Left lung (tissue), 4 donors: ENCODE measurements at regions not wholly inside any gene's neighbourhood (a gene's known extent, or its start where the extent isn't known, plus 50 kb on each side); places are given as distances from the start of the nearest gene placed in this dataset.

Experiments
- ATAC-seq: fragments of 200-7000 bp; cut with Tn5 transposase; one replicate; pipeline ENCODE4 v1.9.1; 2020; ENCODE audit warnings: moderate library complexity
- DNase-seq, 4 donors: peaks; one replicate each; pipeline ENCODE4 v3.0.0-alpha.2; 2013 to 2020
- H3K27ac ChIP-seq, 2 donors: fragments of 200-600 bp; sonication (generic) in 1 of 2; one replicate each; pipeline versions ENCODE4 v1.5.0 to v1.8.0; 2020 to 2021
- H3K27me3 ChIP-seq, 2 donors: fragments of 200-600 bp; sonication (generic) in 1 of 2; one replicate each; pipeline versions ENCODE4 v1.5.0 to v1.8.0; 2020 to 2021
- H3K36me3 ChIP-seq, 2 donors: fragments of 200-600 bp; sonication (generic) in 1 of 2; one replicate each; pipeline versions ENCODE4 v1.5.0 to v1.8.0; 2020 to 2021
- H3K4me1 ChIP-seq, 2 donors: fragments of 200-600 bp; one replicate each; pipeline ENCODE4 v1.8.0; 2021
- H3K4me3 ChIP-seq, 2 donors: fragments of 200-600 bp; sonication (generic) in 1 of 2; one replicate each; pipeline versions ENCODE4 v1.5.0 to v1.8.0; 2020 to 2021; ENCODE audit warnings: mild to moderate bottlenecking in 1 of 2
- H3K9me3 ChIP-seq, 2 donors: fragments of 200-600 bp; sonication (generic) in 1 of 2; one replicate each; pipeline versions ENCODE4 v1.5.0 to v1.8.0; 2020 to 2021
- intact Hi-C, 2 donors: fragments of 100-400 bp; cut with DNase I; formaldehyde crosslinking; loops; one replicate each; pipeline versions ENCODE4 v1.11.2 to v1.14.2; 2022
- TF ChIP-seq, protein P1 (sequence below), 2 donors: fragments of 200-600 bp; sonication (generic) in 1 of 2; IDR thresholded peaks; one replicate each; pipeline versions ENCODE4 v1.5.0 to v1.8.0; 2021; ENCODE audit warnings: antibody characterized with exemption in 2 of 2
- donor health status: DM: no; HTN: yes; CAD: no.
- donor health status: DM: no; HTN: no; CAD: no.

DNA sequence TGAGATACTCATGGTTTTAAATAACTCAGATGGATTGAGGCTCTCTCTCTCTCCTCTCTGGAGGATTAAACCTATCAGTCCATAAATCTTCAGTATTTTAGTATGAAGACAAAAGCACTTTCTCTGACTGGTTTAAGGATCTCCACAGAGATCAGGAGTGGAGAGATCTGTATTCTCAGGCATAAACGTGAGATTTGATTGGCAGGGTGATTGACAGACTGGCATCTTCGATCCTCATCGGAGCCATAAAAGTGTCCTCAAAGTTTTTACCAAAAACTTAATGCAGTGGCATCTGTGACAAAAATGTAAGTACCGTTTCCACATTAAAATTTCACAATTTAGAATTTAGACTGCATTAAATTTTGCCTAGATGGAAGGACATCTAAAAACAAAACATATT, 870.1 kb downstream of the KCNJ2 start:
- DNase-seq (no peak), ATAC-seq (no peak)
- TF ChIP-seq, protein P1, sequence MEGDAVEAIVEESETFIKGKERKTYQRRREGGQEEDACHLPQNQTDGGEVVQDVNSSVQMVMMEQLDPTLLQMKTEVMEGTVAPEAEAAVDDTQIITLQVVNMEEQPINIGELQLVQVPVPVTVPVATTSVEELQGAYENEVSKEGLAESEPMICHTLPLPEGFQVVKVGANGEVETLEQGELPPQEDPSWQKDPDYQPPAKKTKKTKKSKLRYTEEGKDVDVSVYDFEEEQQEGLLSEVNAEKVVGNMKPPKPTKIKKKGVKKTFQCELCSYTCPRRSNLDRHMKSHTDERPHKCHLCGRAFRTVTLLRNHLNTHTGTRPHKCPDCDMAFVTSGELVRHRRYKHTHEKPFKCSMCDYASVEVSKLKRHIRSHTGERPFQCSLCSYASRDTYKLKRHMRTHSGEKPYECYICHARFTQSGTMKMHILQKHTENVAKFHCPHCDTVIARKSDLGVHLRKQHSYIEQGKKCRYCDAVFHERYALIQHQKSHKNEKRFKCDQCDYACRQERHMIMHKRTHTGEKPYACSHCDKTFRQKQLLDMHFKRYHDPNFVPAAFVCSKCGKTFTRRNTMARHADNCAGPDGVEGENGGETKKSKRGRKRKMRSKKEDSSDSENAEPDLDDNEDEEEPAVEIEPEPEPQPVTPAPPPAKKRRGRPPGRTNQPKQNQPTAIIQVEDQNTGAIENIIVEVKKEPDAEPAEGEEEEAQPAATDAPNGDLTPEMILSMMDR (IDR thresholded peaks at IDR 0.05) = no peak
- intact Hi-C loops = no loop called here
- Histone ChIP-seq H3K9me3 (no peaks in the 10 kb centered on the region), H3K4me1 (no peaks in the 10 kb centered on the region), H3K36me3 (no peaks in the 10 kb centered on the region), H3K27me3 (no peaks in the 10 kb centered on the region), H3K27ac (no peak overlapping the region), H3K4me3 (no peak overlapping the region)

- TF ChIP-seq, protein P1 (IDR thresholded peaks at IDR 0.05) = no peak
- no peak for ATAC-seq
Measured at GRCh38 chr17:71052971-71053370, 883.6 kb downstream of the KCNJ2 start.

DNA sequence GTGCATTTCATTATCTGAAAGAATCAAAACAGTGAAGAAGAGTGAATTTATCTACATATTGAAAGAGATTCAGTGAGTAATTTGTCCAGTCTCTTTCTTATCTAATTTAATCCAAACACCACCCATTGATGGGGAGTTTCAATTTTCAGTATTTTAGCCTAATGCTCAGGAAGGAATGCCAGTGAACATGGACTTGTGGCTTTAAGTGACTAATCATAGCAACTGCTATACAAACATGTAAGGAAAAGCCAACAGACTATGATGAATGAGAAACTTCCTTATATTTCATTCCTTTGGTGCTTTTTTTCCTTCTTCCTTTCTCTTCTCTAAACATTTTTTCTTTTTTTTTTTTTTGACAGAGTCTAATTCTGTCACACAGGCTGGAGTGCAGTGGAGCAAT, 885.8 kb downstream of the KCNJ2 start:
- TF ChIP-seq, protein P1 (IDR thresholded peaks at IDR 0.05) = no peak
- no peak for DNase-seq
- no peak for ATAC-seq
- Histone ChIP-seq H3K4me3 (no peak overlapping the region), H3K9me3 (peaks cover 0 to 9% of the 10 kb centered on the region in 2 donors), H3K27me3 (no peaks in the 10 kb centered on the region), H3K4me1 (no peaks in the 10 kb centered on the region), H3K27ac (no peak overlapping the region), H3K36me3 (no peaks in the 10 kb centered on the region)
- intact Hi-C loops = no loop called here

More at GRCh38 chr17:71052971-71053370, 883.6 kb downstream of the KCNJ2 start:
- Histone ChIP-seq H3K27ac (no peak overlapping the region), H3K4me3 (no peak overlapping the region), H3K27me3 (no peaks in the 10 kb centered on the region), H3K36me3 (no peaks in the 10 kb centered on the region), H3K9me3 (peaks cover 0 to 7% of the 10 kb centered on the region in 2 donors), H3K4me1 (no peaks in the 10 kb centered on the region)
- intact Hi-C loops = no loop called here
- no peak for DNase-seq

DNA sequence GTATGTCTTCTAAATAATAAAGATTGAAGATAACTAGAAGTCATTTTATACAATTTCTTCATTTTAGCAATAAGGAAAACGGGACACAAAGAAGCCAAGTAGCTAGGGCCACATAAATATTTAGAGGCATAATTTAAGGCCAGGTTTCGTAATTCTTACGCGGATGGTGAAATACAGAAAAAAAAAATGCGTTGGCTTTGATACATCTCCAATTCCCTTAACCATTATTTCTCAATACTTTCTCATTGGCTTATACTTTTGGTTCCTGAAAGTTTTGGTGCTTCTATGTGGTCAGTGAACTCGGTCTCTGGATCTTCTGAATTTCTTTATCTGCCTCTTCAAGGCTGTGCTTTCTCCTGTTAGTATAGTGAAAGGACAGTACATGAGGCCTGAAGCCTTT, 888.1 kb downstream of the KCNJ2 start:
- Histone ChIP-seq H3K36me3 (no peaks in the 10 kb centered on the region), H3K9me3 (peaks cover 0 to 15% of the 10 kb centered on the region in 2 donors), H3K27ac (no peak overlapping the region), H3K27me3 (no peaks in the 10 kb centered on the region), H3K4me3 (no peak overlapping the region), H3K4me1 (no peaks in the 10 kb centered on the region)
- DNase-seq (peak in 2 of 4 donors; percentile 19), ATAC-seq (no peak)
- TF ChIP-seq, protein P1 (IDR thresholded peaks at IDR 0.05) = no peak
- intact Hi-C loops = no loop called here

DNA sequence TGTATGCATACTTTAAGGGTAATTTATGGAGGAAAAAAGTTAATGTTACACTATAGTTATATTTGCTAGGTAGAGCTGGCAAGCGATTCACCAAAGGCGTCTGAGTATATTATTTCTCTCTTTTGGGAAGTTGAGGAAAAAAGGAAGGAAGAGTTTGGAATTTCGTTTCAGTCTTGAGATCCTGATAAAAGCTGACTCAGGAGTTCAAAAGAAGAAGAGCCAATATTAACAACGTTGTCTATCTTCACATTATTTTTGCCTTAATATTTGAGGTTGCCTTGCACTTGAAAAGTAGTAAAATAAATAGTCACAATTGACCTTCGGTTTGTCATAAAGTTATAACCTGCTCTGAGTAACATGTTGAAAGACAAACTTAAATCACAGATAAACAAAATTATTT, 888.6 kb downstream of the KCNJ2 start:
- TF ChIP-seq, protein P1 (IDR thresholded peaks at IDR 0.05) = no peak
- intact Hi-C loops = no loop called here
- Histone ChIP-seq H3K36me3 (no peaks in the 10 kb centered on the region), H3K27ac (no peak overlapping the region), H3K27me3 (no peaks in the 10 kb centered on the region), H3K4me3 (no peak overlapping the region), H3K4me1 (no peaks in the 10 kb centered on the region), H3K9me3 (peaks cover 0 to 15% of the 10 kb centered on the region in 2 donors)
- ATAC-seq = no peak
- DNase-seq = no peak
